ENCODE measurements at regions not wholly inside any gene's neighbourhood (a gene's known extent, or its start where the extent isn't known, plus 50 kb on each side); places are given as distances from the start of the nearest gene placed in this dataset.
"Not testable (repeated sequence)": the region's sequence is repeated elsewhere in the genome, so short reads cannot be mapped to it uniquely, and the experiment has no call there.

DNA sequence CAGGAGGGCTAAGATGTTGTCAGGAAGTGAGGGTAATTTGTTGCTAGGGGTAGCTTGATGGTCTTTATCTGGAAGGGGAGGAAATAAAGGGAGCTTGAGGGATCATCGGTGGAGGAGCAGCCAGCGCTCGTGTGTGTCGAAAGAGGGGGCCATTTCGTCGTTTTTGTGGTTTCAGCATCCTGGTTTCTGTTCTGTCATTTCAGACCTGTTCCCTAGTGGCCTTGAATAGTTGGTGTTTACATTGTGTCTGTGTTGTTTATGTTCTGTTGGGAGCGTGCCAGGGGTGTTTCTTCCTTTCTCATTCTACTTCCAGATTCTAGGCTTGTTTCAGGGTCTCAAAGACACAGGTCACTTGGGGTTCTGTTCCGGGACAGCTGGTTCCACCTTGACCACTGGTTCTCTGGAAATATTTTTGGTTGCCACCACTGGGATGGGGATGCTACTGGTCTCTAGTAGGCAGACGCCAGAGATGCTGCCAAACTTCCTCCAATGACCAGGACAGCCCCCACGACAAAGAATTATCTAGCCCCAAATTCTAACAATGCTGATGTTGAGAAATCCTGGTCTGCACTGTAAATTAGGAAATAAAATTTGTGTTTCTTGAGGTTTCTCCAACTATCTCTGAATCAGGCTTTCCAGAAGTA lies 113.9 kb upstream of the NAA20 start:
- Histone ChIP-seq H3K9me3 (no peaks in the 10 kb centered on the region), H3K4me3 (no peak overlapping the region), H3K36me3 (no peaks in the 10 kb centered on the region), H3K27me3 (no peaks in the 10 kb centered on the region)
- DNase-seq: no peak

DNA sequence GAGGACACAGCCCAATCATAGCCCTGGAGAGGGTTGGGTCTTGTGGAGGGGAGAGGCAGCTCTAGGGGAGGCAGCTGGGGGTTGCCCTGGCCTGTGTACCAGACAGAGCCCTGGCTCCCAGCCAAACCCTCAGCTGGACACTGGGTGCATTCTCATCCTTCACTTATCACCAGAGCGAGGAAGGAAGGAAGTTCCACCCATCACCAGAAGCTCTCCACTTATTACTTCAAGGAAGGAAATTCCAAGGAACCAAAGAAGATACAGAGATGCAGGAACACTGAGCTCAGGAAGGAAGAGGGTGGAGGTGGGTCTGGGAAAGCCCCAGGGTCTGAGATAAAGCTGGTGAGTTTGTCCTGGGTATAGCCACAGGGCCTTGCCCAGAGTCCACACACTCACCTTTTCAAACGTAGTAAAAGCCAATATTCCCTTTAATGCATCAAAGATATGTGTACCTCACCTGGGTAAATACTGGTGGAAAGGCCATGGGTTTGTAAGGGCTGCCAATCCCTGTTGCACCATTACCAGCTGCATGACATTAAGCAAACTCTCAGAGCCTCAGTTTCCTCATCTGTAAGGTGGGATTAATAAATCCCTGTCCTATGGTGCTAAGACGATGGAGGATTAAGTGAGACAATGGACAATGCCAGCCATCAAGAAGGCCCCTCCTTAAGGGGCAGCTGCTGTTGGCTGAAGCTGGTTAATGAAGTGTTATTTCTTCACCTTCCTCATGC lies 109.7 kb upstream of the NAA20 start:
- no peaks in the 10 kb centered on the region for H3K27me3 ChIP-seq
- H3K9me3 ChIP-seq: no peaks in the 10 kb centered on the region
- DNase-seq: no peak

GRCh38 chr20:19908576-19908975 lies 108.6 kb upstream of the NAA20 start:
- H3K4me3 ChIP-seq: no peak overlapping the region
- no peak for DNase-seq
- H3K9me3 ChIP-seq: no peaks in the 10 kb centered on the region
- no peaks in the 10 kb centered on the region for H3K27me3 ChIP-seq
- no peaks in the 10 kb centered on the region for H3K36me3 ChIP-seq

More for the DNA sequence above, 109.7 kb upstream of the NAA20 start:
- no peak overlapping the region for H3K4me3 ChIP-seq
- H3K36me3 ChIP-seq: no peaks in the 10 kb centered on the region

GRCh38 chr20:19909725-19910124 lies 107.4 kb upstream of the NAA20 start:
- peak; percentile 16 for DNase-seq
- Histone ChIP-seq H3K9me3 (no peaks in the 10 kb centered on the region), H3K4me3 (no peak overlapping the region), H3K27me3 (no peaks in the 10 kb centered on the region), H3K36me3 (no peaks in the 10 kb centered on the region)

DNA sequence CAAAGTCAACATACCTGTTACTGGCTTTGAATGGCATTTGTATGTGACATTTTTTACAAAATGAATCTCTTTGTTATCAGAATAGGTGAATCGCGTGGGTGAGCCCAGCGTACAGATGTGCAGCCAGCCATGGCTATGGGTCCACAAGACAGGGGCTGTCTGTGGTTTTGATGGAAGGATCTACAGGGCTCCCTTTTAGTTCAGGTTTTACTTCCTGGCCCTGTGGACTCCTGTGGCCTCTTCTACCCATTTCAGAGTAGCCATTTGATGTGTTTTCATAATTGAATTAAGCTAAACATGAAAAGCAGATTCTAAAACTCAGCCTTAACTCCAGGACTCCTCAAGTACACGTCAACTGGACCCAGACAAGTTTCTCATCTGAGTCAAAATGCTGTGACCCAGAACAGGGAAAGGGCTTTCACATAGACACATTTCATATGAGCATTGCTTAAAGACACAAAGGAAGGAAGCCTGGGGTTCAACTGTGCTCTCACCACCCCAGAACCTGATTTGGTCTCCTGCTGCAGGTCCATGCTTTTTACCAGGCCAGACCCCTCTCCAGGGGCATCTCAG lies 105.3 kb upstream of the NAA20 start:
- H3K4me3 ChIP-seq: no peak overlapping the region
- H3K36me3 ChIP-seq: no peaks in the 10 kb centered on the region
- no peaks in the 10 kb centered on the region for H3K27me3 ChIP-seq

DNA sequence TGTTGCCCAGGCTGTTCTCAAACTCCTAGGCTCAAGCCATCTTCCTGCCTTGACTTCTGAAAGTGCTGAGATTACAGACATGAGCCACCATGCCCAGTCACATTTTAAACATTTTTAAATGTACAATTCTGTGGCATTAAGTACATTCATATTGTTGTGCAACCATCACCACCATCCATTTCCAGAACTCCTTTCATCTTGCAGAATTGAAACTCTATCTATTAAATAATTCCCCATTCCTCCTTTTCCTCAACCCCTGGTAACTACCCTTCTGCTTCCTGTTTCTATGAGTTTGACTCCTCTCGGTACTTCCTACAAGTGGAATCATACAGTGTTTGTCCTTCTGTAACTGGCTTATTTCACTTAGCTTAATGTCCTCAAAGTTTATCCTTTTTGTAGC lies 103.8 kb upstream of the NAA20 start:
- DNase-seq: no peak
- H3K27me3 ChIP-seq: no peaks in the 10 kb centered on the region
- no peaks in the 10 kb centered on the region for H3K9me3 ChIP-seq
- no peaks in the 10 kb centered on the region for H3K36me3 ChIP-seq
- H3K4me3 ChIP-seq: no peak overlapping the region

More for the DNA sequence above, 105.3 kb upstream of the NAA20 start:
- DNase-seq: no peak
- H3K9me3 ChIP-seq: no peaks in the 10 kb centered on the region

GRCh38 chr20:19913927-19914614 lies 103.1 kb upstream of the NAA20 start:
- Histone ChIP-seq H3K9me3 (no peaks in the 10 kb centered on the region), H3K27me3 (no peaks in the 10 kb centered on the region), H3K36me3 (no peaks in the 10 kb centered on the region), H3K4me3 (no peak overlapping the region)
- no peak for DNase-seq

DNA sequence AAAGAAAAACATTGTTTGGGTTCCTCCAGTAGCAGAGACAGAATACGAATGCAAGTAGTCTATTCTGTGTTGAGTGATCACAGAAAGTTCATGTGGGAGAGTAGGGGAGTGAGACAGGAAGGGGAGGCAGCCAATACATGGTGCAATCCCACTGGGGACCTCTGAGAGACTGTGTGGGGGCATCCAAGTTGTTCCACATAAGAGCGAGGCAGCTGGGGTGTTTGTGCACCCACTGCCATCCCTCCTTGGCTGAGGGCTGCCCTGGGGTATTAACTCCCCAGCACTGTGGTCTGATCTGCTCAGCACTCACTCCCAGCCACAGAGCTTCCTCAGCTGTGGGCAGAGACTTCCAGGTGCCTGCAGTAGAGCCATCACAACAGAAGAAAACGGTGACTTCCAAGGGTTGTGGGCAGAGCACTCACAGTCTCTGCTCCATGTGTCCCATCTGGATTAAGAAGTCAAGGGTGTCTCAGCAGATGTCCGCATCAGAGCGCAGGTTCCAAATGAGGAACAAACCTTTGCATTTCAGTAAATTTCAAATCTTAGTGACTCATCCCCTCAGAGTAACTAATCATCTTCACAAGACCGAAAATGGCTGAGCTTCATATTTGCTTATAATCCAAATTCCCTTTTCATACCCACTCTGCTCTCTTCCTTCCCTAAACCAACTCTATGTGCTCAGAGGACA lies 101.9 kb upstream of the NAA20 start:
- Histone ChIP-seq H3K9me3 (no peaks in the 10 kb centered on the region), H3K27me3 (no peaks in the 10 kb centered on the region), H3K36me3 (no peaks in the 10 kb centered on the region), H3K4me3 (no peak overlapping the region)
- DNase-seq: no peak

- Histone ChIP-seq H3K27me3 (no peaks in the 10 kb centered on the region), H3K4me3 (no peak overlapping the region), H3K36me3 (no peaks in the 10 kb centered on the region), H3K9me3 (no peaks in the 10 kb centered on the region)
- no peak for DNase-seq
These were observed 100.4 kb upstream of the NAA20 start for GRCh38 chr20:19916531-19917485.

- H3K36me3 ChIP-seq: no peaks in the 10 kb centered on the region
- no peaks in the 10 kb centered on the region for H3K9me3 ChIP-seq
- H3K27me3 ChIP-seq: no peaks in the 10 kb centered on the region
- no peak for DNase-seq
- H3K4me3 ChIP-seq: no peak overlapping the region
These were observed 98.2 kb upstream of the NAA20 start for GRCh38 chr20:19918965-19919329.

DNA sequence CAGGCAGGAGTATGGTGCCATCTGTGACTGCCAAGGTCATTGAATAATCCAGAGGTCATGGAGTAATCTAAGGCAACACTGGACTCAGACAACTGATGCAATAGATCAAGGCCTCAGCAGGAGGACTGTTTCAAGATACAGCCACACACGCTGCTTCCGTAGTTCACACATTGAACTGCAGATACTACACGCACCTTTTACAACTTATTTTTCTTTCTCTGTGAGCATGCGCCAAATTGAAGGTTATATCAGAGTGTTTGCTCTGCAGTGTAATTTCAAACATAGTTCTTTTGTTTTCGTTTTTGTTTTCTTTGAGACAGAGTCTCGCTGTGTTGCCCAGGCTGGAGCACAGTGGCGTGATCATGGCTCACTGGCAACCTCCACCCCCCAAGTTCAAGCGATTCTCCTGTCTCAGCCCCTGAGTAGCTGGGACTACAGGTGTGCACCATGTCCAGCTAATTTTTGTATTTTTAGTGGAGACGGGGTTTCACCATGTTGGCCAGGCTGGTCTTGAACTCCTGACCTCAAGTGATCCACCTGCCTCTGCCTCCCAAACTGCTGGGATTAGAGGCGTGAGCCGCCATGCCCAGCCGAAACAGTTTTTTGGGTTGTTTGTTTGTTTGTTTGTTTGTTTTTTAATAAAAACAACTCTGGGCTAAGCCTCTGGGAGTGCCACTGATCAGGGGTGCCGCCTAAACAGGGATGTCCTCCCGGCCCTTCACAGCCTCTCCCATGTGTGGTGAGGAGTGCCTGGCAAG lies 96.6 kb upstream of the NAA20 start:
- H3K4me3 ChIP-seq: no peak overlapping the region
- DNase-seq: no peak
- H3K27me3 ChIP-seq: no peaks in the 10 kb centered on the region
- H3K36me3 ChIP-seq: no peaks in the 10 kb centered on the region
- no peaks in the 10 kb centered on the region for H3K9me3 ChIP-seq

DNA sequence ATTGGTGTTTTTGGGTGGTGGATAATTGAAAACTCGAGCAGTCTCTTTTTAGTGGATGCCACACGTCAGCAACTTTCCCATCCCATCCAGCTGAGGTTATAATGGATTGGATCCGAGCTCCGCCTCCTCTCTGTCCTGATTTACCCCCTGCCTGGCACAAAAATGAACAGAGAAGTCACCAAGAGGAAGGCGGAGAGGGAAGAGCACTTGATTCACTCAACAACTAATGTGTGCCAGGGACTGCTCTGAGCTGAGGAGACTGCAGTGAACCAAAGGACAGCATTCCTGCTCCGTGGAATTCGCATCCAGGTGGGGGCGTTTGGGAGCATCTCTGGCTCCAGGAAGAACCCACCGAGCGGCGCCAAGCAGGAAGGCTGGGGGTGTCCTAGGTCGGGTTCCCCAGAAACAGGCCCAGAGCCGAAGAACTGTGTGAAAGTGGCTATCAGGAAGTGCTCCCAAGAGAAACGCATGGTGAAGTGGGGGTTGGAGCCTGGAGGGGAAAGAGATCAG lies 95.8 kb upstream of the NAA20 start:
- no peak overlapping the region for H3K4me3 ChIP-seq
- no peaks in the 10 kb centered on the region for H3K9me3 ChIP-seq
- H3K36me3 ChIP-seq: no peaks in the 10 kb centered on the region
- no peaks in the 10 kb centered on the region for H3K27me3 ChIP-seq
- DNase-seq: no peak

- DNase-seq, H3K4me3 ChIP-seq, H3K36me3 ChIP-seq, H3K9me3 ChIP-seq, H3K27me3 ChIP-seq: not testable (repeated sequence)
These were observed 95.3 kb upstream of the NAA20 start for GRCh38 chr20:19921829-19922228.

GRCh38 chr20:19922716-19923115 lies 94.4 kb upstream of the NAA20 start:
- Histone ChIP-seq H3K27me3 (no peaks in the 10 kb centered on the region), H3K9me3 (no peaks in the 10 kb centered on the region), H3K36me3 (no peaks in the 10 kb centered on the region), H3K4me3 (no peak overlapping the region)
- DNase-seq: no peak

DNA sequence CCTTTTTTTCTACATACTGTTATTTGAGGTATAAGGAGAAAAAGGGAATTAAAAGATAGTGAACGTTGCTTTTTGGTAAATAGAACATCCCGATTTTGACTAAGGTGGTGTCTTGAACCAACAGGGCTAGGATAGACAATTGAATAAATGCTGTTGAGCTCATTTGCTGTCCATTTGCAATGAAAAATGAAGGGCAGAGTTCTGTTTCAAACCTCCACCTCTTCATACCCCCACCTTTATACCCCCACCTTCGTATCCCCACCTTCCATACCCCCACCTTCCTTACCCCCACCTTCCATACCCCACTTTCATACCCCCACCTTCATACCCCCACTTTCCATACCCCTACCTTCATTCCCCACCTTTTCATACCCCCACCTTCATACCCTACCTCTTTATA lies 93.4 kb upstream of the NAA20 start:
- Histone ChIP-seq H3K27me3 (no peaks in the 10 kb centered on the region), H3K9me3 (no peaks in the 10 kb centered on the region), H3K36me3 (no peaks in the 10 kb centered on the region), H3K4me3 (no peak overlapping the region)
- no peak for DNase-seq
